H1 (cell line): ENCODE measurements at regions not wholly inside any gene's neighbourhood (a gene's known extent, or its start where the extent isn't known, plus 50 kb on each side); places are given as distances from the start of the nearest gene placed in this dataset.

Experiments used
- BACH1 ChIP-seq: IDR thresholded peaks from 2 replicates; pipeline ENCODE4 v1.6.1; 2012; ENCODE audit warnings: low read length, improper control_type of control experiment
- CHD7 ChIP-seq: fragments of 300-600 bp; sonication (generic); IDR thresholded peaks from 2 replicates; pipeline ENCODE4 v1.7.1; 2012; ENCODE audit warnings: low read length, moderate library complexity, mild to moderate bottlenecking, inconsistent platforms; ENCODE audit not compliant: insufficient replicate concordance
- CREB1 ChIP-seq: IDR thresholded peaks from 2 replicates; pipeline ENCODE4 v1.6.1; 2012; ENCODE audit warnings: inconsistent platforms
- FOSL1 ChIP-seq: IDR thresholded peaks from 2 replicates; pipeline ENCODE4 v1.6.1; 2011; ENCODE audit warnings: mild to moderate bottlenecking, low read depth, low read length, moderate library complexity; ENCODE audit not compliant: insufficient read depth
- JUND ChIP-seq: IDR thresholded peaks from 2 replicates; pipeline ENCODE4 v1.6.1; 2011; ENCODE audit warnings: mild to moderate bottlenecking, improper control_type of control experiment, low read length
- KDM5A ChIP-seq: fragments of 200-600 bp; IDR thresholded peaks from 2 replicates; pipeline ENCODE4 v1.7.1; 2012; ENCODE audit warnings: mild to moderate bottlenecking, low read length, inconsistent platforms, mixed read lengths
- MAFK ChIP-seq: IDR thresholded peaks from 2 replicates; pipeline ENCODE4 v1.6.1; 2012; ENCODE audit warnings: low read depth, mild to moderate bottlenecking, improper control_type of control experiment, low read length
- SIRT6 ChIP-seq: IDR thresholded peaks from one replicate; pipeline ENCODE4 v1.7.1; 2012; ENCODE audit warnings: low read length, inconsistent platforms
- SP1 ChIP-seq: IDR thresholded peaks from 2 replicates; pipeline ENCODE4 v1.6.1; 2011; ENCODE audit warnings: low read depth, low read length
- SP4 ChIP-seq: IDR thresholded peaks from 2 replicates; pipeline ENCODE4 v1.6.1; 2012; ENCODE audit warnings: low read length, inconsistent platforms
- TEAD4 ChIP-seq: IDR thresholded peaks from 2 replicates; pipeline ENCODE4 v1.6.1; 2012; ENCODE audit warnings: low read depth, low read length, inconsistent platforms, mixed read lengths
- YY1 ChIP-seq: IDR thresholded peaks from 2 replicates; pipeline ENCODE4 v1.6.1; 2011; ENCODE audit warnings: low read depth, mild to moderate bottlenecking, low read length

- no peak for TF ChIP-seq CHD7
- no peak for TF ChIP-seq SP4
- TF ChIP-seq JUND: no peak
- TF ChIP-seq SP1: no peak
- no peak for TF ChIP-seq YY1
- no peak for TF ChIP-seq TEAD4
- no peak for TF ChIP-seq KDM5A
- no peak for TF ChIP-seq BACH1
- no peak for TF ChIP-seq CREB1
- TF ChIP-seq FOSL1: no peak
- no peak for TF ChIP-seq MAFK
- no peak for TF ChIP-seq SIRT6
Measured at GRCh38 chr20:7378864-7379605, 561.2 kb downstream of the HAO1 start (continued).
